ENCODE measurements at regions not wholly inside any gene's neighbourhood (a gene's known extent, or its start where the extent isn't known, plus 50 kb on each side); places are given as distances from the start of the nearest gene placed in this dataset.

DNA sequence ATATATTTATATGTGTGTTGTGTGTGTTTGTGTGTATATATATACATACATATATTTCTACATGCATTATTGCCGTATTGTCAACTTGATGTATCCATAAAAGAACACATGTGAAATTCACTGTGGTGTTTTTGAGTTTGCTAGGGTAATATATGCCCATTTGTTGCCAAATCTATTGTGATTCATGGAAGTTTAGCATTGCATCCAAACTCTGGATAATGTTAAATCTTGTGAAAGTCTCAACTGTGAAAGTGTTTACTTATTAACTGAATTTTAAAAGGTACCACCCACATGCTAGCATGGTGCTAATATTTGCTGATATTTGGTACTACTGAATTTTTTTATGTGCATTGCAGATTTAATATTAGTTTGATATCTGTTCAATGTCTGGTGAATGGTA is 96.6 kb upstream of the SLC8A1 start:
- H3K4me3 Mint-ChIP-seq, result no peak overlapping the region
- H3K4me1 Mint-ChIP-seq, result no peaks in the 10 kb centered on the region
- no peak for ATAC-seq (ENCODE audit: low read depth)

DNA sequence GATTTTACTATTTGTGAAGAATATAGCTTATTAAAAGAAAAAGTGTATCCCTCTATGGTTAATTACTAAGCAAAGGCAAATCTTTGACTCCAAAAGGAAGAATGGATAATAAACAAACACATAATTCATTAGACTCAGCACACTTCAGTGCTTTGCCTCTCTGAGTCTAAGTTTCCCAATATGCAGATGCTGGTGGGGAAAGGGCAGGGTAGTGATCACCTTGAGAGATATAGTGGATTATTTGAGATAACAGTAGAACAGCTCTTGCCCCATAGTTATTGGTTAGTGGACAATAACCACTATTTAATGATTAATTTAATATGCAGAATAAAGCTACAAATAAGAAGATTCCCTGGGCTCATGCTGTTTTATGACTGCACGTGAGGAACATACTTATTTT is 98.2 kb upstream of the SLC8A1 start:
- no peak for ATAC-seq (ENCODE audit: low read depth)
- H3K4me3 Mint-ChIP-seq, result no peak overlapping the region
- peaks cover 2% of the 10 kb centered on the region for H3K27me3 Mint-ChIP-seq
- no peak overlapping the region for H3K27ac Mint-ChIP-seq
- no peaks in the 10 kb centered on the region for H3K36me3 Mint-ChIP-seq
- no peaks in the 10 kb centered on the region for H3K9me3 Mint-ChIP-seq
- H3K4me1 Mint-ChIP-seq, result no peaks in the 10 kb centered on the region
- no peak for DNase-seq (ENCODE audit: low spot score in 2 of 2)

More for the DNA sequence above, 96.6 kb upstream of the SLC8A1 start:
- Mint-ChIP-seq H3K27me3 (peaks cover 2% of the 10 kb centered on the region), H3K27ac (no peak overlapping the region), H3K36me3 (no peaks in the 10 kb centered on the region), H3K9me3 (no peaks in the 10 kb centered on the region)
- no peak for DNase-seq (ENCODE audit: low spot score in 2 of 2)

DNA sequence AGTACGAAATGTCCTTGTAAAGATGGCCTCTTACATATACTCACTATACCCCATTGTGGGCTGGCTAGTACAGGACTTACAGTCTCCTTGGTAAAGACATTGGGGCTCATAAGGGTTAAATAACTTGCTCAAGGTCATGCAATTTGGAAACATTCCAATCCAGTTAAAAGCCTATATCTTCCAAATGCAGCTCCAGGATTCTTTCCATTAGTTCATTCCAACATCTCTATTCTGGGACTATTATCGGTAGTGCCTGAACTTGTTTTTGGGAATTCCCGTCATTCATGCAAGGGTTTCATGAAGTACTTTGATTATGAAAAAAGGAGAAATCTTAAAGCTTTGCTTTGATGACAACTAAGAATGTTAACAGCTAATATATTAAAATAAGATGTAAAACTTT is 99.2 kb upstream of the SLC8A1 start:
- no peak overlapping the region for H3K27ac Mint-ChIP-seq
- no peak overlapping the region for H3K4me3 Mint-ChIP-seq
- DNase-seq (ENCODE audit: low spot score in 2 of 2) (no peak), ATAC-seq (ENCODE audit: low read depth) (no peak)
- peaks cover 2% of the 10 kb centered on the region for H3K27me3 Mint-ChIP-seq
- no peaks in the 10 kb centered on the region for H3K4me1 Mint-ChIP-seq
- no peaks in the 10 kb centered on the region for H3K36me3 Mint-ChIP-seq
- no peaks in the 10 kb centered on the region for H3K9me3 Mint-ChIP-seq

DNA sequence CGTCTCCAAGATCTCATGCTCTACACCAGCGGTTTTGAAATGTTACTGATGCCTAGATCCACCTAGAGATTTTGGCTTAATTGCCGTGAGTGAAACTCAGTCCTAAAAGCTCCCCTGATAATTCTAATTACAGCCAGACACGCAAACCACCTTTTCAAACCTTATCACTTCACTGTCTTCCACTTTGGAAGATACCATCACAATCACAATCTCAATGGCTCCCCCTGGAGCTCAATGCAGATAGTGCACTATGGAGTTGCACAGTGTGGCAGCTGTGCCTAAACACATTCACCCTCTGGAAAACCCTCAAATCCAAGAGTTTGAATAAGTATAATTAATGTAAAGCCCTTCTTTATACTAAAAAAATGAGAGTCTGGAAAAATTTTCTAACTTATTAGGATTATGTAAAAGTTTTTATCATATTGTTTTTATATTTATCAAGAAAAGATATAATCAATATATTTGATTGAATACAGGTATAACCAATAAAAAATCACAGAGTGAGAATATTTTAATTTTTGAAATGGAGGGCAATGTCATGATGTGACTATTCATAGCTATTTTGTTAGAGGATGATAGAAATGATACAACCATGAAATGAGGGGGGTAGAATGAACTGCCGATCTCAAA is 102.9 kb upstream of the SLC8A1 start:
- no peaks in the 10 kb centered on the region for H3K4me1 Mint-ChIP-seq
- peak; percentile 17 to 28 for DNase-seq (ENCODE audit: low spot score in 2 of 2)
- H3K9me3 Mint-ChIP-seq, result no peaks in the 10 kb centered on the region
- no peak overlapping the region for H3K4me3 Mint-ChIP-seq
- H3K27me3 Mint-ChIP-seq, result peaks cover 2% of the 10 kb centered on the region
- no peaks in the 10 kb centered on the region for H3K36me3 Mint-ChIP-seq
- ATAC-seq (ENCODE audit: low read depth), result peak; percentile 42
- no peak overlapping the region for H3K27ac Mint-ChIP-seq

DNA sequence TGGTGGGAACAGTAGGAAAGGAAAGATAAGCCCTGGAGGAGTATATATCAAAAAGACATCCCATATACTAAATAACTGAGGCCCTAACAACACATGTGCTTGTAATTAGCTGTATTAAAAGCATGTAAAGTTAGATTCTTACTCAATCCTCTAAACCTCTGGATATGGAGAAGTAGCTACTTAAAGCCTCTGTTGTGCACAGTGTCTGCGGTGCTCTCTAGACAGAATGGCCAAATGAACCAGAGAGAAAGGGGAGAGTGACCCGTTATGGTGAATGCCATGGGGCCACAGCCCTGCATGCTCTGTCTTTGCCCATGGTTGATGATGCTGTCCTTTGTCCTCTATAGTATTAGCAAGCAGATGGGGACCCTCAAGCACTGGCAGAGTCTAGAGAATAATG is 104.4 kb upstream of the SLC8A1 start:
- no peak for ATAC-seq (ENCODE audit: low read depth)
- Mint-ChIP-seq H3K9me3 (no peaks in the 10 kb centered on the region), H3K36me3 (no peaks in the 10 kb centered on the region), H3K4me3 (no peak overlapping the region), H3K4me1 (no peaks in the 10 kb centered on the region), H3K27me3 (peaks cover 2% of the 10 kb centered on the region), H3K27ac (no peak overlapping the region)
- no peak for DNase-seq (ENCODE audit: low spot score in 2 of 2)

DNA sequence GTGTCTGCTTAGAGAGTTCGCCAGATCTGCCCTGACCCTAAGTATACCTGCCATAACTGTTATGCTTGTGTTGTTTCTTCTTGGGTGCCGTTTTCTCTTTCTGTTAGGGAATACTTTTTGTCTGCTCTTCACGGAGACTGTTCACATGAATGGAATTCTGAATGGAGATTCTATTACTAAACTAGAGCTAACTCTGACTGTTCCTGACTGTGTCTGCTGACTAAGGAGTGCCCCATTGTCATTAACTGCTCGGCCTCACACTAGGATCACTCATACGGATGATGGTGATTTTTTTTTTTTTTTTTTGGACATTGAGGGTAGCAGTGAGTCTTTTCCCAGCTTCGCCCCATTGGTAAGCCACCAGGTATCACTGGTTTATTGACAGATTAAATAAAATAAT is 104.8 kb upstream of the SLC8A1 start:
- no peak for ATAC-seq (ENCODE audit: low read depth)
- no peak overlapping the region for H3K27ac Mint-ChIP-seq
- no peaks in the 10 kb centered on the region for H3K36me3 Mint-ChIP-seq
- H3K9me3 Mint-ChIP-seq, result no peaks in the 10 kb centered on the region
- H3K27me3 Mint-ChIP-seq, result peaks cover 2% of the 10 kb centered on the region
- no peaks in the 10 kb centered on the region for H3K4me1 Mint-ChIP-seq
- H3K4me3 Mint-ChIP-seq, result no peak overlapping the region
- DNase-seq (ENCODE audit: low spot score in 2 of 2), result no peak

DNA sequence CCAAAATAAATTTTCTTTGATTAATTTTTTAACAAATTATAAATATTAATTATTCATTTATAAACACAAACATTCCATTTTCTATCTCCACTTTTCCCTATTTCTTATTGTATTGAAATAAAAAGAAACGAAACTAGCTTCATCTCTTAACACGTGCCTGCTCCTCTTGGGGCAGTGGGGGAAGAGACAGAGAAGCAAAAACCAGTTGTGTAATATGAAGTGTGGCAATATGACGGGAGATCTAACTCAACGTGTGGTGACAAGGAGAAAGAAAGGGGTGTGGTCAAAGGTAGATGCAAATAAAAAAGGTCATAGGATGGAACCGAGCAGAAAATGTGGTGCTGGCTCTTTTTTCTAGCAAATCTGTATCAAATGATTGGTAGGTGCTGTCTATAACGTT is 106.9 kb upstream of the SLC8A1 start:
- H3K4me1 Mint-ChIP-seq, result no peaks in the 10 kb centered on the region
- no peaks in the 10 kb centered on the region for H3K9me3 Mint-ChIP-seq
- H3K36me3 Mint-ChIP-seq, result no peaks in the 10 kb centered on the region
- H3K27me3 Mint-ChIP-seq, result no peaks in the 10 kb centered on the region
- no peak overlapping the region for H3K4me3 Mint-ChIP-seq
- no peak overlapping the region for H3K27ac Mint-ChIP-seq
- no peak for DNase-seq (ENCODE audit: low spot score in 2 of 2)
- no peak for ATAC-seq (ENCODE audit: low read depth)

DNA sequence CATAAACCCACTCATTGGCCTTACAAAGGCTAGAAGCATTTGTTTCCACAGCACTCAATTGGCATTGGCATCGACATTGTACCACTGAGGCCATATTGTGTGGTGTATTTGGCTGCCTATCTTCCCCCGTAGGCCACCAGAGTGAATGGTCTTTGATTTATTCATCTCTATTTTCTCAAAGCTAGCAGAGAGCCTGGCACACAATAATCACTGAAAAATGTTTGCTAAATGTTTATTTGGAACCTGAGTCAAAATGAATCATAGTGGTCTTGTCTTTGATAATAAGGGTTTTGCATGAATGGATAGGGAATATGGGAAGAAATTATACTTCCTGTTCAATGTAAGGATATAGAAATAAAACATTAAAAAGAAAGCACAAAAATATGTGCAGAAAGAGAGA is 107.3 kb upstream of the SLC8A1 start:
- no peaks in the 10 kb centered on the region for H3K27me3 Mint-ChIP-seq
- H3K36me3 Mint-ChIP-seq, result no peaks in the 10 kb centered on the region
- no peak overlapping the region for H3K27ac Mint-ChIP-seq
- no peaks in the 10 kb centered on the region for H3K9me3 Mint-ChIP-seq
- no peak overlapping the region for H3K4me3 Mint-ChIP-seq
- ATAC-seq (ENCODE audit: low read depth) (no peak), DNase-seq (ENCODE audit: low spot score in 2 of 2) (no peak)
- no peaks in the 10 kb centered on the region for H3K4me1 Mint-ChIP-seq

DNA sequence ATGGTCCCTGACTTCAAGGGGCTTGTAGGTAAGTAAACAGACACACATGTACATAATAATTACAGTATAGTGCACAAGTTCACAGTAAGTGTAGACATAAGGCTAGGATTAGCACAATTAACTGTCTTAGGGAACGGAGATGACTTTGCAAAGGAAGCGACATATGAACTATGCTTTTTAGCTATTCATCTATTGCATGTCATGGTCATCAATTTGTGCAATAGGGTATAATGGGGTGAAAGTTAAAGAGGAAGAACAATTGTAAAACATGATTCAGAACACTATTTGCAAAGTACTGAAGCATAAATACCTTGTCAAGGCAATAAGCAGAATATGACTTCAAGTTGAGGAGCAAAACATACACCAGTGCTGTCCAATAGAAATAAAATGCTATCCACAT is 112.3 kb upstream of the SLC8A1 start:
- Mint-ChIP-seq H3K4me3 (no peak overlapping the region), H3K27ac (no peak overlapping the region), H3K9me3 (no peaks in the 10 kb centered on the region), H3K4me1 (no peaks in the 10 kb centered on the region), H3K27me3 (no peaks in the 10 kb centered on the region), H3K36me3 (no peaks in the 10 kb centered on the region)
- ATAC-seq (ENCODE audit: low read depth) (no peak), DNase-seq (ENCODE audit: low spot score in 2 of 2) (no peak)

DNA sequence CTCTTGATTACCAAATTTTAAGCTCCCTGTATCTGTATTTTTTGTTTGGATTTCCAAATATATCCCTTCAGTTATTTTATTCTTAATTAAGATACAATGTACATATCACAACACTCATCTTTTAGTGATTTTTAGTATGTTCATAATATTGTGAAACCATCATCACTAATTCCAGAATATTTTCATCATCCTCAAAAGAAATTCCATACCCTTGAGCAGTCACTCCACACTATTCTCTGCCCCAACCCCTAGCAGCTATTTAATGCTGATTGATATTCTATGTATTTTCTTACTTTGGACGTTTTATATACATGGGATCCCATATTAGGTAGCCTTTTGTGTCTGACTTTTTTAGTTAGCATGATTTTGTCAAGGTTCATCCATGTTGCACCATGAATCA is 127.4 kb upstream of the SLC8A1 start:
- no peak overlapping the region for H3K4me3 Mint-ChIP-seq
- no peaks in the 10 kb centered on the region for H3K4me1 Mint-ChIP-seq
- ATAC-seq (ENCODE audit: low read depth), result no peak
- H3K9me3 Mint-ChIP-seq, result peaks cover 1% of the 10 kb centered on the region
- no peak overlapping the region for H3K27ac Mint-ChIP-seq
- H3K27me3 Mint-ChIP-seq, result no peaks in the 10 kb centered on the region
- DNase-seq (ENCODE audit: low spot score in 2 of 2), result no peak
- H3K36me3 Mint-ChIP-seq, result no peaks in the 10 kb centered on the region

DNA sequence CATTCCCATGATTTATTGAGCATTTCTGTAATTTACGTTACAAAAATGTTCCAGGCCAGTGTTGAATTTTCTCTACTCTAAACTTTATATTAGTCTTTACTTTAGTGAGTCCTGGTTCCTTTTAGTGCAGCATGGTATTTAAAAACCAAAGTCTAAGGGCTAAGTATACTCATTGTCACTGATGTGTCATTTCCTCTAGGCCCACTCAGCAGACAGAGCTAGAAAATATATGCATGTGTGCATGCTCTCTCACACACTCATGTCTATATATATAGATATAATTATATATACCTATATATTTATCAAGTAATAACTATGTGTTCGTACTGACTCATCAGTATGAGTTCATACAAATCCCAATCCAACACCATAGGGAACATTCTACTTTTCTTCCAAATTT is 132.5 kb upstream of the SLC8A1 start:
- no peak overlapping the region for H3K4me3 Mint-ChIP-seq
- no peaks in the 10 kb centered on the region for H3K4me1 Mint-ChIP-seq
- ATAC-seq (ENCODE audit: low read depth), result no peak
- H3K36me3 Mint-ChIP-seq, result no peaks in the 10 kb centered on the region
- H3K27ac Mint-ChIP-seq, result no peak overlapping the region
- no peak for DNase-seq (ENCODE audit: low spot score in 2 of 2)
- peaks cover 2% of the 10 kb centered on the region for H3K27me3 Mint-ChIP-seq
- peaks cover 1% of the 10 kb centered on the region for H3K9me3 Mint-ChIP-seq

DNA sequence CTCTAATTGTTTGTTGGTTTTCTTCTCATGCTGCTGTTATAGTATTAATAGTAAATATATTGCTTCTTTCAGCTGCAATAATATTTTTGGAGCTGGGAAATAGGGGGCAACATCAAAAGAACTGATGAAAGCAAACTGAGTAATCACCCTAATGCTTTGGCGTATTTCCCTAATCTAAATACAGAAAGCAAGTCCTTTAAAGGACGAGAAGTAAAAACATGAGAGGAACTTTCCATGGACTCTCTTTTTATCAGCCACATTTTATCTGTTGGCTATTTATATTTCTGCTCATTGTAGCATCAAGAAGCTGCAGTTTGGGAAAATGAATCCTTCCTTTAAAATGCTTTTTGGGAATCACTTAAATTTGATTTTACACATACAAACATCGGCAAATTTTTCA is 139.9 kb upstream of the SLC8A1 start:
- H3K4me1 Mint-ChIP-seq, result no peaks in the 10 kb centered on the region
- ATAC-seq (ENCODE audit: low read depth), result no peak
- H3K9me3 Mint-ChIP-seq, result no peaks in the 10 kb centered on the region
- H3K27ac Mint-ChIP-seq, result no peak overlapping the region
- no peak overlapping the region for H3K4me3 Mint-ChIP-seq
- no peak for DNase-seq (ENCODE audit: low spot score in 2 of 2)
- no peaks in the 10 kb centered on the region for H3K36me3 Mint-ChIP-seq
- peaks cover 2% of the 10 kb centered on the region for H3K27me3 Mint-ChIP-seq

DNA sequence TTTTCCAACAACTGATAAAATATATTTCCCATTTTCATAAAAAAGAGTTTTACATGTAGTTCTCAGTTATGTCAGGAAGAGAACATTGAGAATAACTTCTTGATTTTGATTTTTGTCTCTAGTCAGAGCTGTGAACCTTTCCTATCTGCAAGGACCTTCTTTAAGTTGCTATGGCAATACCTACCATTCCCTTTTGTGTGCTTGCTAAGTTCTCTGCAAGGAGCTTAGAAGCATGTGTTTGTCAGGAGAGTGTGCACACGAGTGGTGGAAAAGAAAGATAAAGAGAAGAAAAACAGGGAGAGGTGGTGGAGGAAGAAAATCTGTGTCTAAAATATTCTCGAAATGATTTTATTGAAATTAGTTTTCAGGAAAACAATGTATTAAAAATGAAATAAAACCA is 140.3 kb upstream of the SLC8A1 start:
- ATAC-seq (ENCODE audit: low read depth) (no peak), DNase-seq (ENCODE audit: low spot score in 2 of 2) (no peak)
- Mint-ChIP-seq H3K27me3 (peaks cover 2% of the 10 kb centered on the region), H3K4me3 (no peak overlapping the region), H3K4me1 (no peaks in the 10 kb centered on the region), H3K27ac (no peak overlapping the region), H3K9me3 (no peaks in the 10 kb centered on the region), H3K36me3 (no peaks in the 10 kb centered on the region)

DNA sequence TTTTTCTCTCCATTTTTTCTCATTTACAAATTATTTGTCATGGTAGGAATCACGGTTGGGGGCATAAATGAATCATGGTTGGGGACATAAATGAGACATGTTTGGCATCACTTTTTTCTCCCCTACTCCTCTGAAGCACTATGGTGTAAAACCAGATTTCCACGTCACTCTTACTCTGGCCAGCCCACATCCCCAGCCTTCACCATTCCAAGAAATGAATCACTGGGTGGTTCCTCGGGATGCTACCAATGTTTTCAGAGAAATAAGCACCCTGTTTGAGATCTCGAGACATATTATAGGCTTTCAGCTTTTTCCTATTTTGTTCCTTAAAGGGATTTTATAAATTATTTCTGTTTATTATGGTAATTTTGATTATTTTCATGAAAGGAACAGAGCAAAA is 155.0 kb upstream of the SLC8A1 start:
- Mint-ChIP-seq H3K4me1 (no peaks in the 10 kb centered on the region), H3K4me3 (no peak overlapping the region), H3K9me3 (peaks cover 8% of the 10 kb centered on the region), H3K27me3 (no peaks in the 10 kb centered on the region), H3K36me3 (no peaks in the 10 kb centered on the region), H3K27ac (no peak overlapping the region)
- ATAC-seq (ENCODE audit: low read depth) (no peak), DNase-seq (ENCODE audit: low spot score in 2 of 2) (no peak)

DNA sequence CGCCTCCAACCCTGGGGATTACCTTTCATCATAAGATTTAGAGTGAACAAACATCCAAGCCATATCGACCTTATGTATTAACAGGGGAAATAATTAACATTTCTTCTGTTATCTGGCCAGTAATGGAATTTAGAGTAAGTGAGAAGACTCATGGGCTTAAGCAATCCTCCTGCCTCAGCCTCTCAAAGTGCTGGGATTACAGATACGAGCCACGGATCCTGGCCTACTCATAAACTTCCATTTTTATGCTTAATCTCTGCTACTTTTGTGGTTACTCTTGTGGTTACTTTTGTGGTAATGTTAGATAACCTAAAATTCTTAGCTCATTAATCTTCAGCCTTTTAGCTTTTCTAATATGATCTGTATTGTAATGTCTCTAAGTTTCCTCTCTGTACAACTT is 159.3 kb upstream of the SLC8A1 start:
- H3K4me3 Mint-ChIP-seq, result no peak overlapping the region

More for the DNA sequence above, 159.3 kb upstream of the SLC8A1 start:
- Mint-ChIP-seq H3K27ac (no peak overlapping the region), H3K27me3 (no peaks in the 10 kb centered on the region), H3K36me3 (no peaks in the 10 kb centered on the region), H3K4me1 (no peaks in the 10 kb centered on the region), H3K9me3 (peaks cover 5% of the 10 kb centered on the region)
- ATAC-seq (ENCODE audit: low read depth) (no peak), DNase-seq (ENCODE audit: low spot score in 2 of 2) (no peak)

All from memory B cell (primary cell).